Suprapubic skin (tissue), 4 donors: ENCODE measurements at regions not wholly inside any gene's neighbourhood (a gene's known extent, or its start where the extent isn't known, plus 50 kb on each side); places are given as distances from the start of the nearest gene placed in this dataset.

Experiments used
- DNase-seq, 2 donors: peaks; one replicate each; pipeline ENCODE4 v3.0.0-alpha.2; 2019; ENCODE audit warnings: low spot score in 2 of 2
- H3K27ac ChIP-seq: fragments of 200-600 bp; sonication (generic); one replicate; pipeline ENCODE4 v1.5.1; 2019
- H3K27me3 ChIP-seq: fragments of 200-600 bp; sonication (generic); one replicate; pipeline ENCODE4 v1.5.1; 2019
- H3K36me3 ChIP-seq: fragments of 200-600 bp; sonication (generic); one replicate; pipeline ENCODE4 v1.5.1; 2019
- H3K4me1 ChIP-seq: fragments of 200-600 bp; sonication (generic); one replicate; pipeline ENCODE4 v1.5.1; 2019
- H3K4me3 ChIP-seq: fragments of 200-600 bp; sonication (generic); one replicate; pipeline ENCODE4 v1.5.1; 2019; ENCODE audit warnings: mild to moderate bottlenecking
- H3K9me3 ChIP-seq: fragments of 200-600 bp; sonication (generic); one replicate; pipeline ENCODE4 v1.5.1; 2019
- EP300 ChIP-seq: sonication (generic); formaldehyde crosslinking; IDR thresholded peaks from one replicate; pipeline ENCODE4 v1.6.1; 2017; ENCODE audit warnings: antibody characterized with exemption
- POLR2A ChIP-seq, 2 donors: fragments of 450-650 bp; IDR thresholded peaks; one replicate each; pipeline ENCODE4 v1.6.1; 2017; ENCODE audit warnings: antibody characterized with exemption in 2 of 2, mild to moderate bottlenecking in 2 of 2, moderate library complexity in 2 of 2
- POLR2AphosphoS5 ChIP-seq, 3 donors: sonication (generic); formaldehyde crosslinking; IDR thresholded peaks; one replicate each; pipeline ENCODE4 v1.6.1; 2017; ENCODE audit warnings: antibody characterized with exemption in 3 of 3
- WGBS: methylation state at CpG from one replicate; pipeline ENCODE4 v1.1.5; 2018; 5-methylcytosine and 5-hydroxymethylcytosine counted together
- TF ChIP-seq, protein P1 (sequence below), 2 donors: fragments of 200-600 bp in 1 of 2; fragments of 450-650 bp in 1 of 2; sonication (generic) in 1 of 2; IDR thresholded peaks; one replicate each; pipeline ENCODE4 v1.5.1; 2016 to 2019; ENCODE audit warnings: antibody characterized with exemption in 2 of 2, mild to moderate bottlenecking in 1 of 2, moderate library complexity in 1 of 2

DNA sequence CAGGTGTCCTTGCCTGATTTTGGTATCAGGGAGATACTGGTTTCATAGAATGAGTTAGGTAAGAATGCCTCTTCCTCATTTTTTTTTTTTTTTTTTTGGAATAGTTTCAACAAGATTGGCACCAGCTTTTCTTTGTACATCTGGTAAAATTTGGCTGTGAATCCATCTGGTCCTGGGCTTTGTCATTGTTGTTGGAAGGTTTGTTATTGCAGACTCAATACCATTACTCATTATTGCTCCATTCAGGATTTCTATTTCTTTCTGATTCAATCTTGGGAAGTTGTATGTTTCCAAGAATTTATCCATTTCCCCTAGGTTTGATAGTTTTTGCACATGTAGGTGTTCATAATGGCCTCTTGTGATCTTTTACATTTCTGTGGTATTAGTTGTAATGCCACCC, 126.0 kb upstream of the KITLG start:
- Histone ChIP-seq H3K9me3 (no peaks in the 10 kb centered on the region), H3K36me3 (no peaks in the 10 kb centered on the region), H3K4me1 (no peaks in the 10 kb centered on the region), H3K27me3 (no peaks in the 10 kb centered on the region), H3K4me3 (no peak overlapping the region), H3K27ac (no peak overlapping the region)
- no peak for DNase-seq
- TF ChIP-seq POLR2A (IDR thresholded peaks at IDR 0.05) = no peak
- TF ChIP-seq, protein P1, sequence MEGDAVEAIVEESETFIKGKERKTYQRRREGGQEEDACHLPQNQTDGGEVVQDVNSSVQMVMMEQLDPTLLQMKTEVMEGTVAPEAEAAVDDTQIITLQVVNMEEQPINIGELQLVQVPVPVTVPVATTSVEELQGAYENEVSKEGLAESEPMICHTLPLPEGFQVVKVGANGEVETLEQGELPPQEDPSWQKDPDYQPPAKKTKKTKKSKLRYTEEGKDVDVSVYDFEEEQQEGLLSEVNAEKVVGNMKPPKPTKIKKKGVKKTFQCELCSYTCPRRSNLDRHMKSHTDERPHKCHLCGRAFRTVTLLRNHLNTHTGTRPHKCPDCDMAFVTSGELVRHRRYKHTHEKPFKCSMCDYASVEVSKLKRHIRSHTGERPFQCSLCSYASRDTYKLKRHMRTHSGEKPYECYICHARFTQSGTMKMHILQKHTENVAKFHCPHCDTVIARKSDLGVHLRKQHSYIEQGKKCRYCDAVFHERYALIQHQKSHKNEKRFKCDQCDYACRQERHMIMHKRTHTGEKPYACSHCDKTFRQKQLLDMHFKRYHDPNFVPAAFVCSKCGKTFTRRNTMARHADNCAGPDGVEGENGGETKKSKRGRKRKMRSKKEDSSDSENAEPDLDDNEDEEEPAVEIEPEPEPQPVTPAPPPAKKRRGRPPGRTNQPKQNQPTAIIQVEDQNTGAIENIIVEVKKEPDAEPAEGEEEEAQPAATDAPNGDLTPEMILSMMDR (IDR thresholded peaks at IDR 0.05) = no peak
- TF ChIP-seq EP300 = no peak
- no peak for TF ChIP-seq POLR2AphosphoS5 (IDR thresholded peaks at IDR 0.05)

DNA sequence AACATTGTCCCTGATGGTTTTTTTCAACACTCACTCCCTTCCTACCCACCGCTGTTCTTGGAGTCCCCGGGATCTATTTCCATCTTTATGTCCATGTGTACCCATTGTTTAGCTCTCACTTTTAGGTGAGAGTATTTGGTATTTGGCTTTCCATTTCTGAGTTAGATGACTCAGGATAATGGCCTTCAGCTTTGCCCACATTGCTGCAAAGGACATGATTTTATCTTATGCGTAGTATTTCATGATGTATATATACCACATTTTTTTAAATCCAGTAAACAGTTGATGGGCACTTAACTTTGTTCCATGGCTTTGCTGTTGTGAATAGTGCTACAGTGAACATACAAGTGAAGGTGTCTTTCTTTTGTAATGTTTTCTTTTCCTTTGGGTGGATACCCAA, 123.5 kb upstream of the KITLG start:
- H3K4me1 ChIP-seq = no peaks in the 10 kb centered on the region
- TF ChIP-seq POLR2A (IDR thresholded peaks at IDR 0.05) (no peak), POLR2AphosphoS5 (IDR thresholded peaks at IDR 0.05) (no peak), EP300 (no peak)
- TF ChIP-seq, protein P1 (IDR thresholded peaks at IDR 0.05) = no peak
- WGBS = 95% methylated on average over 3 of the region's 3 CpGs

GRCh38 chr12:88698471-88698870, 118.2 kb upstream of the KITLG start:
- no peak for TF ChIP-seq POLR2AphosphoS5 (IDR thresholded peaks at IDR 0.05)
- TF ChIP-seq, protein P1 (IDR thresholded peaks at IDR 0.05) = no peak
- TF ChIP-seq POLR2A (IDR thresholded peaks at IDR 0.05) = no peak
- no peak for TF ChIP-seq EP300
- H3K9me3 ChIP-seq = no peaks in the 10 kb centered on the region
- DNase-seq = no peak
- no peaks in the 10 kb centered on the region for H3K4me1 ChIP-seq
- no peak overlapping the region for H3K4me3 ChIP-seq
- H3K27ac ChIP-seq = no peak overlapping the region
- no peaks in the 10 kb centered on the region for H3K27me3 ChIP-seq
- H3K36me3 ChIP-seq = no peaks in the 10 kb centered on the region
- 79% methylated on average over 3 of the region's 3 CpGs for WGBS

More for the DNA sequence above, 123.5 kb upstream of the KITLG start:
- no peak for DNase-seq
- Histone ChIP-seq H3K36me3 (no peaks in the 10 kb centered on the region), H3K27me3 (no peaks in the 10 kb centered on the region), H3K27ac (no peak overlapping the region), H3K4me3 (no peak overlapping the region), H3K9me3 (no peaks in the 10 kb centered on the region)

- Histone ChIP-seq H3K27ac (no peak overlapping the region), H3K27me3 (no peaks in the 10 kb centered on the region), H3K36me3 (no peaks in the 10 kb centered on the region), H3K4me3 (no peak overlapping the region), H3K4me1 (no peaks in the 10 kb centered on the region), H3K9me3 (no peaks in the 10 kb centered on the region)
- WGBS = 84% methylated on average over 1 of the region's 1 CpG
- no peak for DNase-seq
- TF ChIP-seq POLR2AphosphoS5 (IDR thresholded peaks at IDR 0.05) = no peak
- TF ChIP-seq EP300 = no peak
- TF ChIP-seq, protein P1 (IDR thresholded peaks at IDR 0.05) = no peak
- no peak for TF ChIP-seq POLR2A (IDR thresholded peaks at IDR 0.05)
Measured at GRCh38 chr12:88693837-88694445, 113.7 kb upstream of the KITLG start.

DNA sequence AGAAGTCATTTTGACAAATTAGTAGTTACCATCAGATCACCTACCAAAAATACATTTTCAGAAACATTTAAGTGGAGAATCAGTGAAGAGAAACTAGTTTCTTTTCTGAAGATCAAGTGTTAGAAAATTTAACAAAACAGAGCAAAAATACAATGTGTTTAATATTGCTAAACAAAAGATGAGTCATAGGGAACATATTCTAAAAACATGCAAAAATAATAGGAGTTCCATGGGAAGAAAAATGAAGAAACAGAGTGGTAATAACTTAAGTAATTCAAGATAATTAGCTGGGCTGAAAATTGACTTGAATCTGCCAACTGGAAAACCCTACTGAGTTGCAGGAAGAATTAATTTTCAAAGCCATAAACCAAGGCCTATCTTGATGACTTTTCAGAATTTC, 111.5 kb upstream of the KITLG start:
- TF ChIP-seq POLR2A (IDR thresholded peaks at IDR 0.05) (no peak), POLR2AphosphoS5 (IDR thresholded peaks at IDR 0.05) (no peak), EP300 (no peak)
- TF ChIP-seq, protein P1 (IDR thresholded peaks at IDR 0.05) = no peak
- H3K27ac ChIP-seq = peak overlapping the region; percentile 27
- H3K4me3 ChIP-seq = no peak overlapping the region
- H3K4me1 ChIP-seq = no peaks in the 10 kb centered on the region
- H3K36me3 ChIP-seq = no peaks in the 10 kb centered on the region
- H3K9me3 ChIP-seq = no peaks in the 10 kb centered on the region
- H3K27me3 ChIP-seq = no peaks in the 10 kb centered on the region
- no peak for DNase-seq
